Activated CD4-positive, alpha-beta T cell treated with anti-CD3 and anti-CD28 coated beads, Interleukin-2, amount 50 U/mL, for 4 hours (primary cell): ENCODE measurements at regions not wholly inside any gene's neighbourhood (a gene's known extent, or its start where the extent isn't known, plus 50 kb on each side); places are given as distances from the start of the nearest gene placed in this dataset.

Source experiments
- DNase-seq, 2 experiments: peaks; one replicate each; pipeline ENCODE4 v3.0.0-alpha.2; 2020

GRCh38 chr1:230011333-230012092 lies 55.5 kb upstream of the GALNT2 start:
- DNase-seq: no peak

GRCh38 chr1:230012093-230012393 lies 55.0 kb upstream of the GALNT2 start:
- DNase-seq: no peak

DNA sequence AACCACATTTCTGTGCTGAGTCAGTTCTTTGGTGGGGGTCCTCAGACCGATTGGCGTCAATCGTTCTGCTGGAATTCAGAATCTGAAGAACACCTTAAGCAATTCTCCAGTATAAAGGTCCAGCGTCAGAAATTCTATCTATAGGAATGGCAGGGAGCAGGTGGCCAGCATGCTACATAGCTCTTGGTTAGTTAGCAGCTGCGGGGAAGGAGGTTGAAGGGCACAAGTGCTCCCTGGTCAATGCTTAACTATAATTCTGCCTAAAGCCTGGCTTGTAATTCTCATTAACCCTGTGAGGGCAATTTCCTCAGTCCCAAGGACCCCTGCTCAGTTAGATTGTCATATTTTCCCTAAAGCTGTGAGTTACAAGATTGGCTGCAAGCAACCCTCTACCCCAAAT lies 54.3 kb upstream of the GALNT2 start:
- DNase-seq: no peak

- DNase-seq: no peak
Measured at GRCh38 chr1:230016159-230016558, 50.9 kb upstream of the GALNT2 start.
